Mucosa of descending colon (tissue), 3 donors: ENCODE measurements at regions not wholly inside any gene's neighbourhood (a gene's known extent, or its start where the extent isn't known, plus 50 kb on each side); places are given as distances from the start of the nearest gene placed in this dataset.

Experiments used
- ATAC-seq: fragments of 200-7000 bp; cut with Tn5 transposase; one replicate; pipeline ENCODE4 v1.9.1; 2020; ENCODE audit warnings: mild to moderate bottlenecking, moderate library complexity
- DNase-seq, 3 donors: peaks; one replicate each; pipeline ENCODE4 v3.0.0-alpha.2; 2020
- H3K36me3 ChIP-seq: fragments of 200-600 bp; one replicate; pipeline ENCODE4 v1.8.0; 2021; ENCODE audit warnings: low read depth, mild to moderate bottlenecking
- H3K4me1 ChIP-seq: fragments of 200-600 bp; one replicate; pipeline ENCODE4 v1.8.0; 2021; ENCODE audit warnings: low read depth, mild to moderate bottlenecking
- H3K4me3 ChIP-seq: fragments of 200-600 bp; one replicate; pipeline ENCODE4 v1.8.0; 2021; ENCODE audit warnings: mild to moderate bottlenecking
- H3K9me3 ChIP-seq: fragments of 200-600 bp; one replicate; pipeline ENCODE4 v1.8.0; 2021; ENCODE audit warnings: mild to moderate bottlenecking
- CTCF ChIP-seq: fragments of 200-600 bp; IDR thresholded peaks from one replicate; pipeline ENCODE4 v1.8.0; 2022; ENCODE audit warnings: antibody characterized with exemption, mild to moderate bottlenecking
- intact Hi-C, 2 donors: fragments of 100-400 bp; cut with DNase I in 1 of 2; cut with micrococcal nuclease in 1 of 2; formaldehyde crosslinking; loops; one replicate each; pipeline versions ENCODE4 v1.11.0 to v1.11.1; 2022; cut with DNase I, micrococcal nuclease
- donor health status: DM: no; HTN: no; CAD: no; lungs with moderate emphysema.
- donor health status: DM: no; HTN: no; CAD: no.
- donor health status: DM: no; HTN: yes; CAD: no.

GRCh38 chr3:82814660-82815059 is 1053.2 kb upstream of the GBE1 start:
- intact Hi-C loops: no loop called here
- DNase-seq (no peak), ATAC-seq (no peak)
- Histone ChIP-seq H3K9me3 (peaks cover 45% of the 10 kb centered on the region), H3K4me1 (no peaks in the 10 kb centered on the region), H3K36me3 (no peaks in the 10 kb centered on the region), H3K4me3 (no peak overlapping the region)
- TF ChIP-seq CTCF: no peak

- no peaks in the 10 kb centered on the region for H3K4me1 ChIP-seq
- H3K4me3 ChIP-seq: no peak overlapping the region
- no peak for TF ChIP-seq CTCF
- peak in 1 of 3 donors; percentile 43 for DNase-seq
- H3K36me3 ChIP-seq: no peaks in the 10 kb centered on the region
- peaks cover 35% of the 10 kb centered on the region for H3K9me3 ChIP-seq
- no peak for ATAC-seq
- intact Hi-C loops: no loop called here
Measured at GRCh38 chr3:82807781-82808180, 1046.3 kb upstream of the GBE1 start.

- Histone ChIP-seq H3K4me1 (no peaks in the 10 kb centered on the region), H3K9me3 (peaks cover 24% of the 10 kb centered on the region), H3K36me3 (no peaks in the 10 kb centered on the region), H3K4me3 (no peak overlapping the region)
- ATAC-seq (no peak), DNase-seq (no peak)
- no peak for TF ChIP-seq CTCF
- intact Hi-C loops: no loop called here
Measured at GRCh38 chr3:82802501-82802900, 1041.1 kb upstream of the GBE1 start.

GRCh38 chr3:82800248-82800647 is 1038.8 kb upstream of the GBE1 start:
- Histone ChIP-seq H3K4me1 (no peaks in the 10 kb centered on the region), H3K9me3 (peaks cover 21% of the 10 kb centered on the region), H3K36me3 (no peaks in the 10 kb centered on the region), H3K4me3 (no peak overlapping the region)
- ATAC-seq (no peak), DNase-seq (no peak)
- intact Hi-C loops: no loop called here
- no peak for TF ChIP-seq CTCF

GRCh38 chr3:82796765-82797164 is 1035.3 kb upstream of the GBE1 start:
- ATAC-seq (no peak), DNase-seq (no peak)
- Histone ChIP-seq H3K9me3 (peaks cover 14% of the 10 kb centered on the region), H3K4me1 (no peaks in the 10 kb centered on the region), H3K36me3 (no peaks in the 10 kb centered on the region), H3K4me3 (no peak overlapping the region)
- intact Hi-C loops: no loop called here
- no peak for TF ChIP-seq CTCF

- H3K4me1 ChIP-seq: no peaks in the 10 kb centered on the region
- H3K4me3 ChIP-seq: no peak overlapping the region
- no peak for TF ChIP-seq CTCF
- H3K36me3 ChIP-seq: no peaks in the 10 kb centered on the region
- H3K9me3 ChIP-seq: peaks cover 23% of the 10 kb centered on the region
- intact Hi-C loops: no loop called here
- ATAC-seq (no peak), DNase-seq (peak in 1 of 3 donors; percentile 50)
Measured at GRCh38 chr3:82791241-82791640, 1029.8 kb upstream of the GBE1 start.
